ENCODE measurements at regions not wholly inside any gene's neighbourhood (a gene's known extent, or its start where the extent isn't known, plus 50 kb on each side); places are given as distances from the start of the nearest gene placed in this dataset.

GRCh38 chr2:22217881-22218280 is 1094.1 kb downstream of the TDRD15 start:
- TF ChIP-seq ZNF367 (CRISPR knock-in tag; IDR thresholded peaks at IDR 0.05; ENCODE audit: borderline replicate concordance) (no peak), EZH2 (conservative IDR thresholded peaks at IDR 0.05; ENCODE audit: low read depth, low read length) (no peak), REXO4 (CRISPR knock-in tag; IDR thresholded peaks at IDR 0.05; ENCODE audit: borderline replicate concordance) (no peak), GTF2F1 (IDR thresholded peaks at IDR 0.05; ENCODE audit: low read length) (no peak), CTCF (CRISPR knock-in tag; IDR thresholded peaks at IDR 0.05) (no peak), ZNF207 (IDR thresholded peaks at IDR 0.05; ENCODE audit: borderline replicate concordance) (no peak), TEAD3 (CRISPR knock-in tag; optimal IDR thresholded peaks at IDR 0.05; ENCODE audit: borderline replicate concordance) (no peak), ZXDC (CRISPR knock-in tag; IDR thresholded peaks at IDR 0.05) (no peak), ZNF362 (CRISPR knock-in tag; IDR thresholded peaks at IDR 0.05; ENCODE audit: borderline replicate concordance) (no peak), ZMAT3 (CRISPR knock-in tag; conservative IDR thresholded peaks at IDR 0.05) (no peak), POLR2AphosphoS5 (IDR thresholded peaks at IDR 0.05; ENCODE audit: low read depth, low read length) (no peak), ZNF253 (CRISPR knock-in tag; IDR thresholded peaks at IDR 0.05; ENCODE audit: borderline replicate concordance) (no peak)

All from HepG2 (cell line).